Stimulated activated CD4-positive, alpha-beta T cell treated with anti-CD3 and anti-CD28 coated beads, Interleukin-4, amount 100 ng/mL, for 48 hours (primary cell): ENCODE measurements at regions not wholly inside any gene's neighbourhood (a gene's known extent, or its start where the extent isn't known, plus 50 kb on each side); places are given as distances from the start of the nearest gene placed in this dataset.
"Not testable (repeated sequence)": the region's sequence is repeated elsewhere in the genome, so short reads cannot be mapped to it uniquely, and the experiment has no call there.

Source experiments
- DNase-seq, 2 donors: peaks; one replicate each; pipeline ENCODE4 v3.0.0-alpha.2; 2020; ENCODE audit warnings: low read depth in 2 of 2

DNA sequence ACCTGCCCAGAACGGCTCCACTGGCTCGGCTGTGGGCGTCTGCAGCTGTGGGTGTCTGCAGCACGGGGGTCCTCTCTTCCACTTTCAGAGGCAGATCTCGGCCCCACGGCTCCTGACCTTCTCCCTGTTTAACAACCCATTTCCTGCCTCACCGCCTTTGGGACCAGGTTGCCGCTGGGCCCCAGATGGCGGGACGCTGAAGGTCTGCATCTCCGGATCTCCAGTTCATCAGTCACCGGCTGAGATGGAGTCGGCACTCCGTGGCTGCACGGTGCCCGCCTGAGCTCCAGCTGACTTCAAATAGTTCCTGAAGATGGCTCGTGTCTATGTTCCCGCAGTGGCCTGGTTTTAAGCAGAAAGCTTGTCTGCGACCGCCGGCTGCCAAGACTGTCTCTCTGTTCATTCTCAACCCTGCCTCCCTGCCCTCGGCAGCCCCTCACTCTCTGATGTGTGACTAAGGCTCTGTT is 475.9 kb downstream of the BRD1 start:
- DNase-seq, result no peak

- no peak for DNase-seq
These were observed 477.1 kb downstream of the BRD1 start for GRCh38 chr22:49350441-49351121.

DNA sequence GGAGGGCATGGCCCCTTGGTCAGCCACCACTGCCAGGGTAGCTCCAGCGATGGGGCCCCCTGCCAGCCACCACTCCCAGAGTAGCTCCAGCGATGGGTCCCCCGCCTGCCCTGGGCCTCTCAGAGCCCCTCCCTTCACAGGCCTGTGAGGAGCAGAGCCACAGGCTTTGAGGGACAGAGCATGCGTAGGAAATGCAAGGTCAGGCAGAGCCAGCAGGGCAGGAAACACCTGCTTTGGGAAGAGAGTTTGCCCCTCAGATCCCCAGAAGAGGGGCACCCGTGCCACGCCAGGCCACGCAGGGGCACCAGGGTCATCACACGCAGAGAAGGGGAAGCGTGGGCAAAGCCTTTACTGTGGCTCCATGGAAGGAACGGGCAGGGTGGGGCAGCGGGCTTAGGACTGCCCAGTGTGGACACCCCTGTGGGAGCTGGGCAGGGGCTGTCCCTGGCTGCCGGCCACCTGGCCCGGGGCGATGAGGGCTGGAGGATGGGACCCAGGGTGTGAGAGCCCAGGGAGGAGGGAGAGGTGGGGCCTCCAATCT is 477.8 kb downstream of the BRD1 start:
- no peak for DNase-seq

- DNase-seq, result no peak
These were observed 478.4 kb downstream of the BRD1 start for GRCh38 chr22:49349181-49349835.

GRCh38 chr22:49348631-49349030 is 479.0 kb downstream of the BRD1 start:
- no peak for DNase-seq

DNA sequence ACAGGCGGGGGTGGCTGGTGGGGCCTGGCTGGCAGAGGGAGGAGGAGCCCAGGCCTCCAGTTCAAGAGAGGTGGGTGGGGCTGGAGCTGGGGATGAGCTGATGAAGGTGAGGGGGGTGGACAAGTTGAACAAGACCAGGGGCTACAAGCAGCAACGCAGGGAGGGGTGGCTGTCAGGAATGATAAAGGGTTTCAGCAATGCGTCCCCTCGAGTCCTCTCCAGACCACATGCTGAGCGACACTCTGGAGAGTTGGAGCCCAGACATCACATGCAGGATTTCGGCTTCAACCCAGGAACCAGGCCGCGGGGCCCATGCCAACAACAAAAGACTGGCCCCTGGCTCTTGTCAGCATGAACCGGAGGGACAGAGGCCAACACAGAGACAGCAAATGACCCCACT is 480.3 kb downstream of the BRD1 start:
- no peak for DNase-seq

DNA sequence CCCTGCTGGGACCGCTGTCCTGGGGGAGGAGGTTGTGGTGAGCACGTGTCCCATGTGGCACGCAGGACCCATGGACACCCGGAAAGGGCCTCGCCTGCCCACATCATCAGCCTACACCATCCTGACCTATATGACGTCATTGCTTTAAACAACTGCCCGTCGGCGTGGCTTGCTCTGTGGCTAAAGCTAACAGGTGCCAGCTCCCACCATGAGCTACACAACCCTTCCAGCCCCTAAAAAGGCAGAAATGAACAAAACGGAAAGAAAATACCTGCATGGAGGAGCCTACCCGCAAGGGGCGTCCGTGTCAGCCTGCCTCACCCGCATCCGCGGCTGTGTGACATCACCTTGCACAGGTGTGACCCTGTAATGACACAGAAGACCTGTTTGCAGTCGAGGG is 481.8 kb downstream of the BRD1 start:
- DNase-seq, result no peak

DNA sequence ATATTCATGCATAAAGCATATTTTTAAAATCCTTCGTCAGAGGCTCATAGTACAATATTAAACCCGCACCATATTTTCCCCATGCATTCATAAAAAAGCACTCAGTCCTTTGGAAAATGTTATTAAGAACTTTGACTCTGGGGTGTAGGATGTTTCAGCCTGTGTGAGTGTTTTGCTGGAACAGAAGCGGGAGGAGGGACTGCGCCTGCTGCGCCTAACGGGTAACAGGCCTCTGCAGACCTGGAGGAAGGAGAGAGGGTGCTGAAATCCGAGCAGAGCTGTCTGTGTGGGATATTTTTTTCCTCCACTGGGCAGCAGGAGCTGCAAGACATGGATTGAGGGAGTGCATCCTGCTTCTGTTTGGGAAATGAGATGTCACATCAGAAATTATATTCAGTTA is 483.0 kb downstream of the BRD1 start:
- DNase-seq, result no peak

GRCh38 chr22:49344161-49344560 is 483.5 kb downstream of the BRD1 start:
- no peak for DNase-seq

DNA sequence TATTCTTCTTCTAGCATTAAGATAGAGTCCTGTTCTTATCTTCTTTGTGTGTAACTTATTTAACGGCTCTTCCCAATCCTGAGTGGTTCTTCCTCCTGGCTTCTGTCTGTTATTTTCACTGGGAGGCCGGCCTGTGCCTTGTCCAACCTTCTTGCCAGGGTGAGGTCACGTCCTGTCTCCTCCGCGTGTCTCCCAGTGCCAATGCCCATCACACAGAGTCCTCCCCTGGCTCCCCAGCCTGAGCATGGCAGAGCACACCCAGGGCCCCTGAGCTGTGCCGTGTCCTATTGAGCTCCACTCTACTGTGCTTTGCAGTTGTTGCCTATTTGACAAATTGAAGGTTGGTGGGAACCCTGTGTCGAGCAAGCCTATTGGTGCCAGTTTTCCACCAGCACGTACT is 487.3 kb downstream of the BRD1 start:
- DNase-seq, result no peak

DNA sequence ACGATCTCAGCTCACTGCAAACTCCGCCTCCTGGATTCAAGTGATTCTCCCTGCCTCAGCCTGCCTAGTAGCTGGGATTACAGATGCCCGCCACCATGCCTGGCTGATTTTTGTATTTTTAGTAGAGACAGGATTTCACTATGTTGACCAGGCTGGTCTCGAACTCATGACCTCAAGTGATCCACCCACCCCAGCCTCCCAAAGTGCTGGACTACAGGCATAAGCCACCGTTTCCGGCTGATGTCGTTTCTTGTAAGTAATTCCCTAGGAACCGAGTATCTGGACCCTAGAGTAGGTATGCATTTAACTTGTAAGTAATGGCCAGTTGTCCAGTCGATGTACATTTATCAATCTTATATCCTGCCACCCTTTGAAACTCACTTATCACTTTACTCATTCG is 491.2 kb downstream of the BRD1 start:
- not testable (repeated sequence) for DNase-seq

DNA sequence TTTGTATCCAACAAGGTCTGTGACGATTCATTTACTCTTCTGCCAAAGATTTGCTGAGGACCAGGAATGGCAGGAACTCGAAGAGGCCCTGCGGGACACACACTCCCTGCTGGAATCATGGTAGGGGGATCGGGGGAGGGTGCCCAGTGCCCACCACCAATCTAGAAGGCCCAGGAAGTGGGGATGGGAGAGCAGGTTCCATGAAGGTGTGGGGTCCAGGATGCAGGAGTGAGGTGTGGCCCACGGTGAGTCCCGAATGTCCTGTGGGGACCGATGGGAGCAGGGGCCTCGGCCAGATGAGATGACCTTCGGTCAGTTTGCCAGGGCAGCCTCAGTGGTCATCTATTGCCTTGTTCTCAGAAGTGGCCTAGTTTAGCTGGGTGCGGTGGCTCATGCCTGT is 492.7 kb downstream of the BRD1 start:
- DNase-seq, result no peak

DNA sequence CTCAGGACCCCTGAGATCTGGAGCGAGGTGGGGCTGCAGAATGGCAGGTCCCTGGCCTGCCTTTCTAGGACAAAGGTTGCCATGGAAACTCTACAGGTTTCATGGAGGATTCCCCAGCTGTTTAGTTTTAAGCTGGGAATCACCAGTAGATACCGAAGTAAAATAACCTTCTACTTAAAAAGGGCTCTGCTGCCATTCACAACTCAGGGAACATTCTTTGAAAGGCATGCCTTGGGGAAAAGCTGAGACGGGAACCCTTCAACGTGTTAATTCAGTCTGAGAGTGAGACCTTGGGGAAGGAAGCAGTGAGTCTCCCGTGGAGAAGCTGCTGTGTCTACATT is 493.3 kb downstream of the BRD1 start:
- no peak for DNase-seq

DNA sequence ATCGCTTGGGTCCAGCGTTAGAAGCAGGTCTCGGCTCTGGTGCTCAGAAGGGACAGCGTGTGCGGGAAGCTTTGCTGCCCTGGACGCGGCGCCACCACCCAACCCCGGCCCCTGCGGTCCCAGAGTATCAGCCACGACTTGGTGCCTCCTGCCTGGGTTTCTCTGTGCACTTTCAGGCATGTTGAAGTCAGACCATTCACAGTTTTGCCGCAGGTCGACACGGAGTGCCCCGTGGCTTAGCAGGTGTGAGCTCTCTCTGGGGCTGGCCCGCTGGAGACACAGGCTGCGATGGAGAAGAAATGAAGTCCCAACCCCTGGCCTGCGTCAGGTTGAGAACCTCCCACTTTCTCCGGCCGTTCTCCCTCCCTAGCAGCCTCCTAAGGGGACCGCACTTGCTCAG is 494.5 kb downstream of the BRD1 start:
- DNase-seq, result no peak

- no peak for DNase-seq
These were observed 495.0 kb downstream of the BRD1 start for GRCh38 chr22:49332691-49333090.

DNA sequence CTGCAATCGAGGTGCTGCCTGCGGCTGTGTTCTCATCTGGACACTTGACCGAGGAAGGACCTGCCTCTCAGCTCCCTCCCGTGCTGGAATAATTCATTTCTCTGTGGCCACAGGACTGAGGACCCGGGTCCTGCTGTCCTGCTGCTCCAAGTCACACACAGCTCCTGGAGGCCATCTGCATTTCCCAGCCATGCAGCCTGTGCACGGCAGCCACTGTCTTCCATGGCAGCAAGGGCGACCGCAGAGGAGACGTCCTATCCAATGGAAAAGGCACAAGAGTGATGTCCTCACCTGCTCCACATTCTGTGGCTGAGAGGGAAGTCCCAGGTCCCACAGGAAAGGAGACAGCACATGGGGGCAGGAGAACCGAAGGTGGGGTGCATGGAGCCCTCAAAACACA is 495.8 kb downstream of the BRD1 start:
- DNase-seq, result no peak

DNA sequence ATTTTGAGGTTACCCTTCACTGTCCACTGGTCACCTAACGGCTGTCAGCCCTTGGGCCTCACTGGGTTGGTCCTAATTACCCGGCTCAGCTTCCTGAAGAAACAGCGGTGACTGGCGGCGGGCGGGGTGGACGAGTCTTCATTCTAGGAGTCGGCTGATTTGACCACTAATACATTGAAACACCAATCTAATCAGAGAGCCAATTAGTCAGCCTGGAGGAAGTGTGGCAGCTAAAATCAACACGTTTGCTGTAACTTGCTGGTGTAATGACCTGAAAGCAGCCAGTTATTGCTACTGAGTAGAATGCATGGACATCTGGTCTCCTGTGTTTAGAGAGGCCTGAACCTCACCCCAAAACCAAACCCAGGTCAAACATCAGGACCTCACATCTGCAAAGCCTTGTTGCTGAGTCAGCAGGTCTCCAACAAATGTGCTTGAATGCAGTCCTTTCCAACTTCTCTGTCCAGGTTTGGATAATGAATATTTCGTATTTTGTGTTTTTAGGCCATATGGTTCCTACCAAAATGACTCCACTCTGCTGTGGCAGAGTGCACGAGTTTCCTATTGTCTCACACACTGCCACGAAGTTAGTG is 496.4 kb downstream of the BRD1 start:
- no peak for DNase-seq

DNA sequence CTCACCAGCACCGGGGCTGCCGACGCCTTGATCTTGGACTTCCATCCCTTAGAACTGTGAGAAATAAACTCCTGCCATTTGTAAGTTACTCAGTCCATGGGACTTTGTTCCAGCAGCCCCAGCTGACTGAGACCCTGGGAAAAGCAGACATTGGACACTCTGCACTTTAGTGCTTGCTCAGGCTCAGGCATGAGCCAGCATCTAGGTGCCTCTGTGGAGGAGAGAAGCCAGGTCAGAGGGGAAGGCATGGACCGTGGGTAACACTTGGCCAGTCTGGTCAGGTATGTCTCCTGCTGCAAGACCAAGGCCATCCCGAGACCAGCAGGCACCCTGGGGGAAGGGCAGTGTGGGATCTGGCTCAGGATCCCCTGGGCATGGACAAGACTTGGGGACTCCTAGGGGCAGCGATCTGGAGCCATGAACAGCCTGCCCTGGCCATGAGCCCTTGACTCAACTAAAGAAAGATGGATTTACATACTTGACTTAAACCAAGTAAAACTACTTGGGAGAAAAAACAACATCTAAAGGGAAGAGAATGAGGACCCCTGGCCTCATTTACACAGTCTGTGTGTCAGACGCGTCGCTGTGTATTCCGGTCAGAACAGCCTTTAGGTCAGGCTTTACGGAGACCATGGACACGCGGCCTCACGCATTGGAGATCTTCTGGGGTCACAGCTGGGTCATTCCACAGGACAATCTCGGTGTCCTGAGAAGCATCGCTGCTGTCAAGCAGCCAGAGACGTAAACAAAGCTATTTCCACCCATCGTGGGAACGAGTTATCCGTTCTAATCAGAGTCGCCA is 497.1 kb downstream of the BRD1 start:
- DNase-seq, result no peak

DNA sequence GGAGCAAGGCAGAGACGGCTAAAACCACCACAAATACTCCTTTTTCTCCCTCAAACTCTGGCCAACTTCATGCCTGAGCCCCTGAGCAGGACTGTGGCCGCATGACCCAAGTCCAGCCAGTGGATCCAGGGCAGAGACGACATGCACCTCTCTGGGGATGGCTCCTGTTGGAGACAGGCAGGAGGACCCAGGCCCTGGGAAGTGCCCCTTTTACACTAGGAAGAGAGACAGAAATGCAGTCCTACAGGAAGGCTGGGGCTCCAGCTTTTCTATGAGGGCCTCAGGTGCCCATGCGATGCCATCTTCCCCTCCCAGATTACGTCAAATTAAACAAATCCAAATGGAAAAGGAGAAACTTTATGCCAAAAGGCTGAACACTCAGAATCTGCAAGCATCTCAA is 498.0 kb downstream of the BRD1 start:
- DNase-seq, result no peak

DNA sequence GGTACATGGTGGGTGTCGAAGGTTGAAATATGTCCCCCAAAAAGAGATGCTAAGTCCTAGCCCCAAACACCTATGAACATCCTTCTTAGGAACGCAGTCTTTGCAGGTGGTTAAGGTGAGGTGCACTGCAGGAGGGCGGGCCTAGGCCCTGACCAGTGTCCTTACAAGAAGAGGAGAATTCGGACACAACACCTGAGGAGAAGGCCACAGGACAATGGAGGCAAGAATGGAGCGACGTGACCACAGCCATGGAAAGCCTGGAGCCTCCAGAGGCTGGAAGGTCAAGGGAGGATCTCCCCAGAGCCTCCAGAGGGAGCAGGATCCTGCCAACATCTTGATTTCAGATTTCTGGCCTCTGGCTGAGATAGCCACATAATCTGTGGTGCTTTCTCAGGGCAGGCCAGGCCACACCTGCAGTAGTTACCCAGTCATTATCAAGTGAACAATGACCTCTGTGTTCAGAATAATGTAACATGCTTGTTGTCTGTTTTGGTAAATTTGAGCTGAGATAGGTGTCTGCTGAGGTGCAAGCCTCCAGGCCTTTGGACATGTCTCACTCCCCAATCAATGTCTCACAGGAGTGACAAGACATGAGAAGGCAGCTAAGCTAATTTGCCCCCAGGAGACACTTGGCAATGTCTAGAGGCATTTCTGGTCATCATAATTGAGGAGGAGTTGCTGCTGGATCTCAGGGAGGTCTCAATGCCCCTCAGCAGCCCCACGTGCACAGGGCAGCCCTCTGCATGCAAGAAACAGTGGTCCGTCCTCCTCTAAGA is 498.9 kb downstream of the BRD1 start:
- DNase-seq, result no peak

- DNase-seq, result no peak
These were observed 499.6 kb downstream of the BRD1 start for GRCh38 chr22:49328118-49328475.
